ENCODE measurements at regions not wholly inside any gene's neighbourhood (a gene's known extent, or its start where the extent isn't known, plus 50 kb on each side); places are given as distances from the start of the nearest gene placed in this dataset.

DNA sequence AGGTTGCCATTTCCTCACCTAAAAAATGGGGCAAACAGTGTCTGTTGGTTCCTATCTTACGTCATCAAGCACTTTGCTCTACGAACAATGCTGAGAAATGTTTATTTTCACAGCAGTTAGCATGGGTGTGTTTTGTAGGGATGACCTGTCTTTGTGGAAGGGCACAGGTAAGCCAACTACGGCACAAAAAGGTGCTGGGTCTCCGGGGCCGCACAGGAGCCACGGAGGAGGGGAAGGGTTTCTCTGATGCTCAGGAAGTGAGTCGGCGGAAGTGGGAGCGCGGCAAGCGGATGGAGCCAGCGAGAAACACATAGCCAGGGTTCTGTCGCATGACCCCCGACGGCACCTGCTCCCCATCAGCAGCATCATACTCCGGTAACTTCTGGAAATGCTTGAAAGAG is 65.6 kb upstream of the TCL1B start (continued):
- TF ChIP-seq, protein P1, sequence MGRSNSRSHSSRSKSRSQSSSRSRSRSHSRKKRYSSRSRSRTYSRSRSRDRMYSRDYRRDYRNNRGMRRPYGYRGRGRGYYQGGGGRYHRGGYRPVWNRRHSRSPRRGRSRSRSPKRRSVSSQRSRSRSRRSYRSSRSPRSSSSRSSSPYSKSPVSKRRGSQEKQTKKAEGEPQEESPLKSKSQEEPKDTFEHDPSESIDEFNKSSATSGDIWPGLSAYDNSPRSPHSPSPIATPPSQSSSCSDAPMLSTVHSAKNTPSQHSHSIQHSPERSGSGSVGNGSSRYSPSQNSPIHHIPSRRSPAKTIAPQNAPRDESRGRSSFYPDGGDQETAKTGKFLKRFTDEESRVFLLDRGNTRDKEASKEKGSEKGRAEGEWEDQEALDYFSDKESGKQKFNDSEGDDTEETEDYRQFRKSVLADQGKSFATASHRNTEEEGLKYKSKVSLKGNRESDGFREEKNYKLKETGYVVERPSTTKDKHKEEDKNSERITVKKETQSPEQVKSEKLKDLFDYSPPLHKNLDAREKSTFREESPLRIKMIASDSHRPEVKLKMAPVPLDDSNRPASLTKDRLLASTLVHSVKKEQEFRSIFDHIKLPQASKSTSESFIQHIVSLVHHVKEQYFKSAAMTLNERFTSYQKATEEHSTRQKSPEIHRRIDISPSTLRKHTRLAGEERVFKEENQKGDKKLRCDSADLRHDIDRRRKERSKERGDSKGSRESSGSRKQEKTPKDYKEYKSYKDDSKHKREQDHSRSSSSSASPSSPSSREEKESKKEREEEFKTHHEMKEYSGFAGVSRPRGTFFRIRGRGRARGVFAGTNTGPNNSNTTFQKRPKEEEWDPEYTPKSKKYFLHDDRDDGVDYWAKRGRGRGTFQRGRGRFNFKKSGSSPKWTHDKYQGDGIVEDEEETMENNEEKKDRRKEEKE (IDR thresholded peaks at IDR 0.05; ENCODE audit: borderline replicate concordance in 1 of 2, control insufficient read depth in 1 of 2, low read depth in 2 of 2, low read length in 1 of 2), result no peak
- TF ChIP-seq CEBPB (tag; IDR thresholded peaks at IDR 0.05) (peak; percentile 61), SMAD4 (CRISPR knock-in tag; conservative IDR thresholded peaks at IDR 0.05) (peak; percentile 80), ZZZ3 (IDR thresholded peaks at IDR 0.05) (no peak), HIVEP1 (CRISPR knock-in tag; IDR thresholded peaks at IDR 0.05) (0 out of 2 replicates have a peak, but pooled peaks have one; percentile 27), XRCC5 (IDR thresholded peaks at IDR 0.05; ENCODE audit: low read depth, low read length) (no peak), TCF7 (IDR thresholded peaks at IDR 0.05; ENCODE audit: borderline replicate concordance) (no peak), CHD1 (IDR thresholded peaks at IDR 0.05; ENCODE audit: low read length) (no peak), GABPB2 (CRISPR knock-in tag; conservative IDR thresholded peaks at IDR 0.05) (0 out of 2 replicates have a peak, but pooled peaks have one; percentile 36), SIRT6 (IDR thresholded peaks at IDR 0.05; ENCODE audit: low read depth, low read length) (no peak), NR2C2 (CRISPR knock-in tag; IDR thresholded peaks at IDR 0.05) (no peak), NR2C2 (tag; IDR thresholded peaks at IDR 0.05) (peak; percentile 37; the same call in 1 of the 2 replicates), PRMT5 (CRISPR knock-in tag; IDR thresholded peaks at IDR 0.05) (no peak)
- TF ChIP-seq, protein P2, sequence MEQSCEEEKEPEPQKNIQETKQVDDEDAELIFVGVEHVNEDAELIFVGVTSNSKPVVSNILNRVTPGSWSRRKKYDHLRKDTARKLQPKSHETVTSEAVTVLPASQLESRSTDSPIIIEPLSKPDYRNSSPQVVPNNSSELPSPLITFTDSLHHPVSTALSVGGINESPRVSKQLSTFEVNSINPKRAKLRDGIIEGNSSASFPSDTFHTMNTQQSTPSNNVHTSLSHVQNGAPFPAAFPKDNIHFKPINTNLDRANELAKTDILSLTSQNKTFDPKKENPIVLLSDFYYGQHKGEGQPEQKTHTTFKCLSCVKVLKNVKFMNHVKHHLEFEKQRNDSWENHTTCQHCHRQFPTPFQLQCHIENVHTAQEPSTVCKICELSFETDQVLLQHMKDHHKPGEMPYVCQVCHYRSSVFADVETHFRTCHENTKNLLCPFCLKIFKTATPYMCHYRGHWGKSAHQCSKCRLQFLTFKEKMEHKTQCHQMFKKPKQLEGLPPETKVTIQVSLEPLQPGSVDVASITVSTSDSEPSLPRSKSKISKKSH (CRISPR knock-in tag; IDR thresholded peaks at IDR 0.05), result no peak
- TF ChIP-seq, protein P3, sequence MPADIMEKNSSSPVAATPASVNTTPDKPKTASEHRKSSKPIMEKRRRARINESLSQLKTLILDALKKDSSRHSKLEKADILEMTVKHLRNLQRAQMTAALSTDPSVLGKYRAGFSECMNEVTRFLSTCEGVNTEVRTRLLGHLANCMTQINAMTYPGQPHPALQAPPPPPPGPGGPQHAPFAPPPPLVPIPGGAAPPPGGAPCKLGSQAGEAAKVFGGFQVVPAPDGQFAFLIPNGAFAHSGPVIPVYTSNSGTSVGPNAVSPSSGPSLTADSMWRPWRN (IDR thresholded peaks at IDR 0.05; ENCODE audit: low read depth), result no peak
- TF ChIP-seq, protein P4, sequence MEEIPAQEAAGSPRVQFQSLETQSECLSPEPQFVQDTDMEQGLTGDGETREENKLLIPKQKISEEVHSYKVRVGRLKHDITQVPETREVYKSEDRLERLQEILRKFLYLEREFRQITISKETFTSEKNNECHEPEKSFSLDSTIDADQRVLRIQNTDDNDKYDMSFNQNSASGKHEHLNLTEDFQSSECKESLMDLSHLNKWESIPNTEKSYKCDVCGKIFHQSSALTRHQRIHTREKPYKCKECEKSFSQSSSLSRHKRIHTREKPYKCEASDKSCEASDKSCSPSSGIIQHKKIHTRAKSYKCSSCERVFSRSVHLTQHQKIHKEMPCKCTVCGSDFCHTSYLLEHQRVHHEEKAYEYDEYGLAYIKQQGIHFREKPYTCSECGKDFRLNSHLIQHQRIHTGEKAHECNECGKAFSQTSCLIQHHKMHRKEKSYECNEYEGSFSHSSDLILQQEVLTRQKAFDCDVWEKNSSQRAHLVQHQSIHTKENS (CRISPR knock-in tag; IDR thresholded peaks at IDR 0.05), result no peak
- TF ChIP-seq, protein P5, sequence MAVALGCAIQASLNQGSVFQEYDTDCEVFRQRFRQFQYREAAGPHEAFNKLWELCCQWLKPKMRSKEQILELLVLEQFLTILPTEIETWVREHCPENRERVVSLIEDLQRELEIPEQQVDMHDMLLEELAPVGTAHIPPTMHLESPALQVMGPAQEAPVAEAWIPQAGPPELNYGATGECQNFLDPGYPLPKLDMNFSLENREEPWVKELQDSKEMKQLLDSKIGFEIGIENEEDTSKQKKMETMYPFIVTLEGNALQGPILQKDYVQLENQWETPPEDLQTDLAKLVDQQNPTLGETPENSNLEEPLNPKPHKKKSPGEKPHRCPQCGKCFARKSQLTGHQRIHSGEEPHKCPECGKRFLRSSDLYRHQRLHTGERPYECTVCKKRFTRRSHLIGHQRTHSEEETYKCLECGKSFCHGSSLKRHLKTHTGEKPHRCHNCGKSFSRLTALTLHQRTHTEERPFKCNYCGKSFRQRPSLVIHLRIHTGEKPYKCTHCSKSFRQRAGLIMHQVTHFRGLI (CRISPR knock-in tag; IDR thresholded peaks at IDR 0.05), result peak; percentile 72; the same call in 1 of the 2 replicates
- TF ChIP-seq, protein P6, sequence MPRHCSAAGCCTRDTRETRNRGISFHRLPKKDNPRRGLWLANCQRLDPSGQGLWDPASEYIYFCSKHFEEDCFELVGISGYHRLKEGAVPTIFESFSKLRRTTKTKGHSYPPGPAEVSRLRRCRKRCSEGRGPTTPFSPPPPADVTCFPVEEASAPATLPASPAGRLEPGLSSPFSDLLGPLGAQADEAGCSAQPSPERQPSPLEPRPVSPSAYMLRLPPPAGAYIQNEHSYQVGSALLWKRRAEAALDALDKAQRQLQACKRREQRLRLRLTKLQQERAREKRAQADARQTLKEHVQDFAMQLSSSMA (CRISPR knock-in tag; IDR thresholded peaks at IDR 0.05), result no peak
- TF ChIP-seq, protein P7, sequence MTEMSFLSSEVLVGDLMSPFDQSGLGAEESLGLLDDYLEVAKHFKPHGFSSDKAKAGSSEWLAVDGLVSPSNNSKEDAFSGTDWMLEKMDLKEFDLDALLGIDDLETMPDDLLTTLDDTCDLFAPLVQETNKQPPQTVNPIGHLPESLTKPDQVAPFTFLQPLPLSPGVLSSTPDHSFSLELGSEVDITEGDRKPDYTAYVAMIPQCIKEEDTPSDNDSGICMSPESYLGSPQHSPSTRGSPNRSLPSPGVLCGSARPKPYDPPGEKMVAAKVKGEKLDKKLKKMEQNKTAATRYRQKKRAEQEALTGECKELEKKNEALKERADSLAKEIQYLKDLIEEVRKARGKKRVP (CRISPR knock-in tag; IDR thresholded peaks at IDR 0.05), result 0 out of 2 replicates have a peak, but pooled peaks have one; percentile 25

Measured in K562 (cell line).